ENCODE measurements at regions not wholly inside any gene's neighbourhood (a gene's known extent, or its start where the extent isn't known, plus 50 kb on each side); places are given as distances from the start of the nearest gene placed in this dataset.
A peak's percentile ranks its signal among the peaks of the same experiment; 100 is the strongest.

GRCh38 chr11:111091321-111091938, 154.1 kb upstream of the POU2AF2 start:
- TF ChIP-seq POLR2A (IDR thresholded peaks at IDR 0.05) (no peak), CTCF (IDR thresholded peaks at IDR 0.05) (no peak)
- intact Hi-C loops (cut with DNase I; ENCODE audit: low total_unique reads) = no loop called here
- DNase-seq = peak in 1 of 2 donors; percentile 20
- Histone ChIP-seq H3K4me3 (no peak overlapping the region), H3K27me3 (no peaks in the 10 kb centered on the region), H3K4me1 (no peaks in the 10 kb centered on the region), H3K9me3 (no peaks in the 10 kb centered on the region), H3K36me3 (no peaks in the 10 kb centered on the region), H3K27ac (no peak overlapping the region)

- no peaks in the 10 kb centered on the region for H3K27me3 ChIP-seq
- H3K4me1 ChIP-seq = no peaks in the 10 kb centered on the region
- DNase-seq = no peak
- TF ChIP-seq CTCF (IDR thresholded peaks at IDR 0.05) (no peak), POLR2A (IDR thresholded peaks at IDR 0.05) (no peak)
- H3K4me3 ChIP-seq = no peak overlapping the region
- H3K27ac ChIP-seq = no peak overlapping the region
- no peaks in the 10 kb centered on the region for H3K9me3 ChIP-seq
- no peaks in the 10 kb centered on the region for H3K36me3 ChIP-seq
- intact Hi-C loops (cut with DNase I; ENCODE audit: low total_unique reads) = no loop called here
Observed at GRCh38 chr11:111089759-111090158, 155.8 kb upstream of the POU2AF2 start.

GRCh38 chr11:111088847-111089355, 156.6 kb upstream of the POU2AF2 start:
- no peak for TF ChIP-seq POLR2A (IDR thresholded peaks at IDR 0.05)
- intact Hi-C loops (cut with DNase I; ENCODE audit: low total_unique reads) = no loop called here
- Histone ChIP-seq H3K4me3 (no peak overlapping the region), H3K36me3 (no peaks in the 10 kb centered on the region), H3K4me1 (no peaks in the 10 kb centered on the region), H3K27me3 (no peaks in the 10 kb centered on the region), H3K9me3 (no peaks in the 10 kb centered on the region), H3K27ac (no peak overlapping the region)
- no peak for DNase-seq

GRCh38 chr11:111086058-111086457, 159.5 kb upstream of the POU2AF2 start:
- intact Hi-C loops (cut with DNase I; ENCODE audit: low total_unique reads) = no loop called here
- Histone ChIP-seq H3K36me3 (no peaks in the 10 kb centered on the region), H3K9me3 (no peaks in the 10 kb centered on the region), H3K4me3 (no peak overlapping the region), H3K27ac (no peak overlapping the region), H3K27me3 (no peaks in the 10 kb centered on the region), H3K4me1 (no peaks in the 10 kb centered on the region)
- TF ChIP-seq POLR2A (IDR thresholded peaks at IDR 0.05) (no peak), CTCF (IDR thresholded peaks at IDR 0.05) (no peak)
- DNase-seq = no peak

- no peak for TF ChIP-seq CTCF (IDR thresholded peaks at IDR 0.05)
- no peak for TF ChIP-seq POLR2A (IDR thresholded peaks at IDR 0.05)
- Histone ChIP-seq H3K27me3 (no peaks in the 10 kb centered on the region), H3K27ac (no peak overlapping the region), H3K9me3 (no peaks in the 10 kb centered on the region), H3K36me3 (no peaks in the 10 kb centered on the region), H3K4me1 (no peaks in the 10 kb centered on the region), H3K4me3 (no peak overlapping the region)
- no peak for DNase-seq
- intact Hi-C loops (cut with DNase I; ENCODE audit: low total_unique reads) = no loop called here
Observed at GRCh38 chr11:111082664-111083063, 162.9 kb upstream of the POU2AF2 start.

Measured in uterus (tissue), 3 donors.